CD4-positive, alpha-beta T cell (primary cell): ENCODE measurements at regions not wholly inside any gene's neighbourhood (a gene's known extent, or its start where the extent isn't known, plus 50 kb on each side); places are given as distances from the start of the nearest gene placed in this dataset.

Source experiments
- ATAC-seq: fragments of 200-7000 bp; cut with Tn5 transposase; one replicate; pipeline ENCODE4 v1.10.0; 2022; ENCODE audit warnings: mild to moderate bottlenecking; ENCODE audit not compliant: poor library complexity
- CTCF ChIA-PET: fragments of 350-600 bp; sonication (Branson Sonifier 250); formaldehyde crosslinking; loops from one replicate; lab custom pipeline; 2021; ENCODE audit warnings: antibody characterized with exemption, inconsistent platforms; lab: Charles Lee
- POLR2A ChIA-PET: fragments of 350-600 bp; sonication (Branson Sonifier 250); formaldehyde crosslinking; loops from one replicate; lab custom pipeline; 2021; ENCODE audit warnings: antibody characterized with exemption, inconsistent platforms; lab: Charles Lee
- DNase-seq, 14 experiments: peaks; one replicate each; pipeline ENCODE4 v3.0.0-alpha.2; 2013 to 2020; ENCODE audit warnings: mixed read lengths in 2 of 14
- H3K27ac ChIP-seq, 2 donors: one replicate each; pipeline versions ENCODE4 v1.5.1 to v1.7.0; 2013; ENCODE audit warnings: low read length in 2 of 2, low read depth in 1 of 2, mild to moderate bottlenecking in 1 of 2
- H3K27me3 ChIP-seq, 2 experiments: 1 replicate in 1 of 2; 2 replicates in 1 of 2; pipeline versions ENCODE4 v1.6.1 to v1.7.0; 2013; ENCODE audit warnings: low read length in 2 of 2, control low read depth in 1 of 2, mild to moderate bottlenecking in 1 of 2, moderate library complexity in 1 of 2; ENCODE audit not compliant: insufficient read depth in 2 of 2, control insufficient read depth in 1 of 2
- H3K36me3 ChIP-seq: one replicate; pipeline ENCODE4 v1.6.1; 2013; ENCODE audit warnings: low read length, control low read depth; ENCODE audit not compliant: insufficient read depth
- H3K4me1 ChIP-seq: one replicate; pipeline ENCODE4 v1.6.1; 2013; ENCODE audit warnings: low read length, control low read depth; ENCODE audit not compliant: insufficient read depth
- H3K4me3 ChIP-seq: one replicate; pipeline ENCODE4 v1.5.1; 2013; ENCODE audit warnings: mild to moderate bottlenecking, low read length, moderate library complexity
- H3K9me3 ChIP-seq, 2 experiments: 1 replicate in 1 of 2; 2 replicates in 1 of 2; pipeline versions ENCODE4 v1.6.1 to v1.7.0; 2013; ENCODE audit warnings: low read length in 2 of 2, mild to moderate bottlenecking in 2 of 2, control low read depth in 1 of 2, moderate library complexity in 1 of 2; ENCODE audit not compliant: control insufficient read depth in 1 of 2, insufficient read depth in 1 of 2
- H3K27ac Mint-ChIP-seq: one replicate; pipeline ENCODE4 v1.8.0; 2020; ENCODE audit warnings: mixed read lengths
- H3K27me3 Mint-ChIP-seq: one replicate; pipeline ENCODE4 v1.8.0; 2021; ENCODE audit warnings: mixed read lengths
- H3K36me3 Mint-ChIP-seq: one replicate; pipeline ENCODE4 v1.8.0; 2021; ENCODE audit warnings: low read depth, mixed read lengths
- H3K4me1 Mint-ChIP-seq: one replicate; pipeline ENCODE4 v1.8.0; 2021; ENCODE audit warnings: low read depth, mixed read lengths
- H3K4me3 Mint-ChIP-seq: one replicate; pipeline ENCODE4 v1.8.0; 2020; ENCODE audit warnings: mild to moderate bottlenecking, mixed read lengths
- H3K9me3 Mint-ChIP-seq: one replicate; pipeline ENCODE4 v1.8.0; 2020; ENCODE audit warnings: mixed read lengths
- intact Hi-C, 2 experiments: fragments of 100-400 bp; cut with DNase I in 1 of 2; cut with micrococcal nuclease in 1 of 2; formaldehyde crosslinking; loops; one replicate each; pipeline versions ENCODE4 v1.15.1 to v1.9.0; 2023 to 2025; cut with DNase I, micrococcal nuclease
- TF ChIP-seq, protein P1 (sequence below): fragments of 200-600 bp; IDR thresholded peaks from one replicate; pipeline ENCODE4 v1.8.0; 2022; ENCODE audit warnings: antibody characterized with exemption, mild to moderate bottlenecking

GRCh38 chr10:3882855-3883254 is 97.8 kb upstream of the KLF6 start:
- Mint-ChIP-seq H3K27ac (no peak overlapping the region), H3K27me3 (no peaks in the 10 kb centered on the region), H3K9me3 (no peaks in the 10 kb centered on the region), H3K4me3 (no peak overlapping the region), H3K36me3 (no peaks in the 10 kb centered on the region), H3K4me1 (peaks cover 15% of the 10 kb centered on the region)
- Histone ChIP-seq H3K4me1 (peaks cover 22% of the 10 kb centered on the region), H3K9me3 (no peaks in the 10 kb centered on the region), H3K4me3 (no peak overlapping the region), H3K27me3 (no peaks in the 10 kb centered on the region), H3K27ac (no peak overlapping the region), H3K36me3 (no peaks in the 10 kb centered on the region)
- TF ChIP-seq, protein P1, sequence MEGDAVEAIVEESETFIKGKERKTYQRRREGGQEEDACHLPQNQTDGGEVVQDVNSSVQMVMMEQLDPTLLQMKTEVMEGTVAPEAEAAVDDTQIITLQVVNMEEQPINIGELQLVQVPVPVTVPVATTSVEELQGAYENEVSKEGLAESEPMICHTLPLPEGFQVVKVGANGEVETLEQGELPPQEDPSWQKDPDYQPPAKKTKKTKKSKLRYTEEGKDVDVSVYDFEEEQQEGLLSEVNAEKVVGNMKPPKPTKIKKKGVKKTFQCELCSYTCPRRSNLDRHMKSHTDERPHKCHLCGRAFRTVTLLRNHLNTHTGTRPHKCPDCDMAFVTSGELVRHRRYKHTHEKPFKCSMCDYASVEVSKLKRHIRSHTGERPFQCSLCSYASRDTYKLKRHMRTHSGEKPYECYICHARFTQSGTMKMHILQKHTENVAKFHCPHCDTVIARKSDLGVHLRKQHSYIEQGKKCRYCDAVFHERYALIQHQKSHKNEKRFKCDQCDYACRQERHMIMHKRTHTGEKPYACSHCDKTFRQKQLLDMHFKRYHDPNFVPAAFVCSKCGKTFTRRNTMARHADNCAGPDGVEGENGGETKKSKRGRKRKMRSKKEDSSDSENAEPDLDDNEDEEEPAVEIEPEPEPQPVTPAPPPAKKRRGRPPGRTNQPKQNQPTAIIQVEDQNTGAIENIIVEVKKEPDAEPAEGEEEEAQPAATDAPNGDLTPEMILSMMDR, result no peak
- DNase-seq (no peak), ATAC-seq (no peak)
- ChIA-PET POLR2A (interaction anchor here (0.6 to 1.1 kb wide), 2 partner anchors 16 to 98 kb away, joined by 3 to 4 read pairs; partner anchors contain the start of gene KLF6), CTCF (no interaction called here)
- intact Hi-C loops, result no loop called here

GRCh38 chr10:3881622-3882021 is 96.6 kb upstream of the KLF6 start:
- CTCF ChIA-PET, result no interaction called here
- POLR2A ChIA-PET, result interaction anchor here (1.1 kb wide), 1 partner anchor 97 kb away, joined by 3 read pairs; the partner anchor contains the start of gene KLF6
- Histone ChIP-seq H3K4me1 (peaks cover 17% of the 10 kb centered on the region), H3K9me3 (no peaks in the 10 kb centered on the region), H3K4me3 (no peak overlapping the region), H3K36me3 (no peaks in the 10 kb centered on the region), H3K27me3 (no peaks in the 10 kb centered on the region), H3K27ac (no peak overlapping the region)
- DNase-seq (no peak), ATAC-seq (no peak)
- Mint-ChIP-seq H3K36me3 (no peaks in the 10 kb centered on the region), H3K27ac (no peak overlapping the region), H3K4me3 (no peak overlapping the region), H3K9me3 (no peaks in the 10 kb centered on the region), H3K4me1 (peaks cover 13% of the 10 kb centered on the region), H3K27me3 (no peaks in the 10 kb centered on the region)
- TF ChIP-seq, protein P1, result no peak
- intact Hi-C loops, result no loop called here

- DNase-seq (no peak), ATAC-seq (no peak)
- ChIA-PET CTCF (no interaction called here), POLR2A (interaction anchor here (1.0 kb wide), 1 partner anchor 94 kb away, joined by 6 read pairs; the partner anchor contains the start of gene KLF6)
- Mint-ChIP-seq H3K4me3 (no peak overlapping the region), H3K36me3 (no peaks in the 10 kb centered on the region), H3K27me3 (no peaks in the 10 kb centered on the region), H3K4me1 (peaks cover 34% of the 10 kb centered on the region), H3K27ac (peak overlapping the region; percentile 64), H3K9me3 (no peaks in the 10 kb centered on the region)
- Histone ChIP-seq H3K36me3 (no peaks in the 10 kb centered on the region), H3K27me3 (no peaks in the 10 kb centered on the region), H3K4me3 (no peak overlapping the region), H3K27ac (no peak overlapping the region), H3K4me1 (peaks cover 36% of the 10 kb centered on the region), H3K9me3 (no peaks in the 10 kb centered on the region)
- intact Hi-C loops, result loop anchor here in 1 of 2 experiments (5.0 to 10.0 kb wide), 2 partner anchors 66 to 212 kb away; no protein-coding TSS in a partner anchor
- TF ChIP-seq, protein P1, result no peak
Measured at GRCh38 chr10:3879073-3879472, 94.1 kb upstream of the KLF6 start.
